Thyroid gland (tissue), 4 donors: ENCODE measurements at regions not wholly inside any gene's neighbourhood (a gene's known extent, or its start where the extent isn't known, plus 50 kb on each side); places are given as distances from the start of the nearest gene placed in this dataset.

Experiments used
- POLR2A ChIP-seq, 2 donors: fragments of 450-650 bp; IDR thresholded peaks; one replicate each; pipeline ENCODE4 v1.6.1; 2017; ENCODE audit warnings: antibody characterized with exemption in 2 of 2, mild to moderate bottlenecking in 2 of 2, moderate library complexity in 1 of 2
- TF ChIP-seq, protein P1 (sequence below), 6 experiments: fragments of 200-600 bp in 3 of 6; fragments of 450-650 bp in 3 of 6; sonication (generic) in 3 of 6; IDR thresholded peaks; one replicate each; pipeline ENCODE4 v1.5.1; 2016 to 2019; ENCODE audit warnings: antibody characterized with exemption in 6 of 6, mild to moderate bottlenecking in 2 of 6, inconsistent platforms in 1 of 6, moderate library complexity in 1 of 6

DNA sequence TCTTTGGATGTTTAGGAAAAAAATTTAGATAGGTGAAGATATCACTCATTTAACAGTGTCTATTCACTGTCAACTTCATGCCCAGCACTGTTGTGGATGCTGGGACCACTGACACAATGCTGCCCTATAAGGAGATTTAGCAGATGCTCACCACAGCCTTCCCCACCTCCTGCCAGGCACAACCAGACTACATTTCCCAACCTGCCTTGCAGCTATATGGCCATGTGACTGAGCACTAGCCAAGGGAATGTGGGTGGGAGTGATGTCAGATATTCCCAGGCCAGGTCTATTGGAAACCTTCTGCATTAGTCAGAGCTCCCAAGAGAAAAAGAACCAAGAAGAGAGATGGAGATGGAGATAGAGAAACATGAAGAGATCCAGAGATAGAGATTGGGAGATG is 302.6 kb upstream of the TAS2R1 start:
- TF ChIP-seq, protein P1, sequence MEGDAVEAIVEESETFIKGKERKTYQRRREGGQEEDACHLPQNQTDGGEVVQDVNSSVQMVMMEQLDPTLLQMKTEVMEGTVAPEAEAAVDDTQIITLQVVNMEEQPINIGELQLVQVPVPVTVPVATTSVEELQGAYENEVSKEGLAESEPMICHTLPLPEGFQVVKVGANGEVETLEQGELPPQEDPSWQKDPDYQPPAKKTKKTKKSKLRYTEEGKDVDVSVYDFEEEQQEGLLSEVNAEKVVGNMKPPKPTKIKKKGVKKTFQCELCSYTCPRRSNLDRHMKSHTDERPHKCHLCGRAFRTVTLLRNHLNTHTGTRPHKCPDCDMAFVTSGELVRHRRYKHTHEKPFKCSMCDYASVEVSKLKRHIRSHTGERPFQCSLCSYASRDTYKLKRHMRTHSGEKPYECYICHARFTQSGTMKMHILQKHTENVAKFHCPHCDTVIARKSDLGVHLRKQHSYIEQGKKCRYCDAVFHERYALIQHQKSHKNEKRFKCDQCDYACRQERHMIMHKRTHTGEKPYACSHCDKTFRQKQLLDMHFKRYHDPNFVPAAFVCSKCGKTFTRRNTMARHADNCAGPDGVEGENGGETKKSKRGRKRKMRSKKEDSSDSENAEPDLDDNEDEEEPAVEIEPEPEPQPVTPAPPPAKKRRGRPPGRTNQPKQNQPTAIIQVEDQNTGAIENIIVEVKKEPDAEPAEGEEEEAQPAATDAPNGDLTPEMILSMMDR (IDR thresholded peaks at IDR 0.05) = no peak
- no peak for TF ChIP-seq POLR2A (IDR thresholded peaks at IDR 0.05)
